ENCODE measurements at regions not wholly inside any gene's neighbourhood (a gene's known extent, or its start where the extent isn't known, plus 50 kb on each side); places are given as distances from the start of the nearest gene placed in this dataset.

GRCh38 chr7:57375783-57376182, 74.2 kb upstream of the ZNF716 start:
- Histone ChIP-seq H3K36me3 (ENCODE audit: control insufficient read depth in 2 of 2, insufficient read depth in 1 of 2, low read length in 2 of 2) (no peaks in the 10 kb centered on the region), H3K4me3 (ENCODE audit: low read depth, low read length) (no peak overlapping the region), H3K4me1 (ENCODE audit: control insufficient read depth, insufficient read depth, low read length) (no peaks in the 10 kb centered on the region), H3K27ac (ENCODE audit: extremely low read depth, low read depth, low read length) (no peak overlapping the region), H3K9me3 (ENCODE audit: control insufficient read depth, insufficient read depth, low read depth, low read length) (no peaks in the 10 kb centered on the region)
- CTCF ChIA-PET, result no interaction called here
- TF ChIP-seq ZNF837 (tag by site-specific recombination; IDR thresholded peaks at IDR 0.05), result no peak
- no peak for TF ChIP-seq ZNF501 (tag by site-specific recombination; IDR thresholded peaks at IDR 0.05)
- no peak for TF ChIP-seq ZNF785 (tag by site-specific recombination; IDR thresholded peaks at IDR 0.05)
- TF ChIP-seq SP2 (tag by site-specific recombination; IDR thresholded peaks at IDR 0.05), result no peak
- TF ChIP-seq BCL11B (tag by site-specific recombination; IDR thresholded peaks at IDR 0.05; ENCODE audit: low read depth), result no peak
- TF ChIP-seq ZNF558 (tag by site-specific recombination; IDR thresholded peaks at IDR 0.05), result no peak
- TF ChIP-seq ZNF121 (tag by site-specific recombination; IDR thresholded peaks at IDR 0.05), result no peak
- TF ChIP-seq ZBTB49 (tag by site-specific recombination; IDR thresholded peaks at IDR 0.05; ENCODE audit: low read depth), result no peak
- no peak for TF ChIP-seq ZNF76 (tag by site-specific recombination; IDR thresholded peaks at IDR 0.05; ENCODE audit: borderline replicate concordance, low read depth)
- TF ChIP-seq ZNF658 (tag by site-specific recombination; IDR thresholded peaks at IDR 0.05), result no peak
- TF ChIP-seq ZNF560 (tag by site-specific recombination; IDR thresholded peaks at IDR 0.05; ENCODE audit: borderline replicate concordance), result no peak
- TF ChIP-seq ZNF394 (tag by site-specific recombination; IDR thresholded peaks at IDR 0.05; ENCODE audit: borderline replicate concordance), result no peak
- TF ChIP-seq BCL6B (tag by site-specific recombination; IDR thresholded peaks at IDR 0.05), result no peak
- no peak for TF ChIP-seq ZNF280D (tag by site-specific recombination; IDR thresholded peaks at IDR 0.05)
- TF ChIP-seq SP7 (tag by site-specific recombination; IDR thresholded peaks at IDR 0.05), result no peak
- no peak for TF ChIP-seq ATF2 (tag by site-specific recombination; IDR thresholded peaks at IDR 0.05; ENCODE audit: low read depth)
- POLR2A ChIA-PET, result no interaction called here

- POLR2A ChIA-PET, result no interaction called here
- CTCF ChIA-PET, result no interaction called here
- TF ChIP-seq ZFHX2 (tag by site-specific recombination; conservative IDR thresholded peaks at IDR 0.05) (no peak), ZNF701 (tag by site-specific recombination; IDR thresholded peaks at IDR 0.05) (no peak), KLF1 (tag by site-specific recombination; IDR thresholded peaks at IDR 0.05) (no peak), KLF17 (tag by site-specific recombination; IDR thresholded peaks at IDR 0.05) (no peak), PRDM1 (tag by site-specific recombination; IDR thresholded peaks at IDR 0.05) (no peak), OVOL3 (tag by site-specific recombination; IDR thresholded peaks at IDR 0.05) (no peak), ZNF174 (tag by site-specific recombination; IDR thresholded peaks at IDR 0.05) (no peak), AEBP2 (tag by site-specific recombination; IDR thresholded peaks at IDR 0.05; ENCODE audit: borderline replicate concordance) (no peak), ZNF658 (tag by site-specific recombination; IDR thresholded peaks at IDR 0.05) (no peak), ZNF391 (tag by site-specific recombination; IDR thresholded peaks at IDR 0.05; ENCODE audit: borderline replicate concordance, low read depth) (no peak), ZNF404 (tag by site-specific recombination; IDR thresholded peaks at IDR 0.05) (no peak)
Observed at GRCh38 chr7:57381581-57381980, 68.4 kb upstream of the ZNF716 start.

More at GRCh38 chr7:57381581-57381980, 68.4 kb upstream of the ZNF716 start:
- no peaks in the 10 kb centered on the region for H3K36me3 ChIP-seq (ENCODE audit: control insufficient read depth in 2 of 2, insufficient read depth in 1 of 2, low read length in 2 of 2)
- H3K27ac ChIP-seq (ENCODE audit: extremely low read depth, low read depth, low read length), result no peak overlapping the region
- no peaks in the 10 kb centered on the region for H3K9me3 ChIP-seq (ENCODE audit: control insufficient read depth, insufficient read depth, low read depth, low read length)
- H3K4me1 ChIP-seq (ENCODE audit: control insufficient read depth, insufficient read depth, low read length), result no peaks in the 10 kb centered on the region
- H3K4me3 ChIP-seq (ENCODE audit: low read depth, low read length), result no peak overlapping the region

All from HEK293 (cell line).